ENCODE measurements at regions not wholly inside any gene's neighbourhood (a gene's known extent, or its start where the extent isn't known, plus 50 kb on each side); places are given as distances from the start of the nearest gene placed in this dataset.
"Not testable (repeated sequence)": the region's sequence is repeated elsewhere in the genome, so short reads cannot be mapped to it uniquely, and the experiment has no call there.

DNA sequence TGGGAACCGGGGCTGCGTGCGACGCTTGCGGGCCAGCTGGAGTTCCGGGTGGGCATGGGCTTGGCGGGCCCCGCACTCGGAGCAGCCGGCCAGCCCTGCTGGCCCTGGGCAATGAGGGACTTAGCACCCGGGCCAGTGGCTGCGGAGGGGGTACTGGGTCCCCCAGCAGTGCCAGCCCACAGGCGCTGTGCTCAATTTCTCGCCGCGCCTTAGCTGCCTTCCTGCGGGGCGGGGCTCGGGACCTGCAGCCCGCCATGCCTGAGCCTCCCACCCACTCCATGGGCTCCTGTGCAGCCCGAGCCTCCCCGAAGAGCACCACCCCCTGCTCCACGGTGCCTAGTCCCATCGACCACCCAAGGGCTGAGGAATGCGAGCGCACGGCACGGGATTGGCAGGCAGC, 63.8 kb downstream of the PLXNA1 start:
- not testable (repeated sequence) for DNase-seq (ENCODE audit: low spot score)

GRCh38 chr3:127049393-127049792, 66.5 kb downstream of the PLXNA1 start:
- no peak for DNase-seq (ENCODE audit: low spot score)

GRCh38 chr3:127050733-127051132, 67.8 kb downstream of the PLXNA1 start:
- no peak for DNase-seq (ENCODE audit: low spot score)

GRCh38 chr3:127052121-127052561, 69.2 kb downstream of the PLXNA1 start:
- DNase-seq (ENCODE audit: low spot score): no peak

- DNase-seq (ENCODE audit: low spot score): no peak
Observed at GRCh38 chr3:127053026-127053425, 70.1 kb downstream of the PLXNA1 start.

DNA sequence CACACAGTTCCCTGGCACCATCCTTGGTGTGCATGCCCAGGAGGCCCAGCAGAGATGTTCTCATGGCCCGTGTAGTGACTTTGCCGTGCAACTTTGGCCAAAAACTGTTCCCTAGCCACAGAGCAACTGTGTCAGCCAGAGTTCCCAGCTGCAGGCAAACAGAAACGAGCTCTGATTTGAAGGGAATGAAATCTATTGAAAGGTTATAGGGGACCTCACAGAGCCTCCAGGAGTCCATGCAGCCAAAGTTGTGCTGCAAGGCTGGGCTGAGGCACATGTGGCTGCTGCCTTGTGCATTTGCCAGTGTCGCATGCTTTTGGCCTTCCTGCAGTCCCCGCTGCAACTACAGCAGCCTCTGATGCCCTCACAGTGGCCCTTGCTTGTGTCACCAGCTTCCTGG, 70.5 kb downstream of the PLXNA1 start:
- DNase-seq (ENCODE audit: low spot score): no peak

- no peak for DNase-seq (ENCODE audit: low spot score)
Observed at GRCh38 chr3:127053979-127054378, 71.1 kb downstream of the PLXNA1 start.

DNA sequence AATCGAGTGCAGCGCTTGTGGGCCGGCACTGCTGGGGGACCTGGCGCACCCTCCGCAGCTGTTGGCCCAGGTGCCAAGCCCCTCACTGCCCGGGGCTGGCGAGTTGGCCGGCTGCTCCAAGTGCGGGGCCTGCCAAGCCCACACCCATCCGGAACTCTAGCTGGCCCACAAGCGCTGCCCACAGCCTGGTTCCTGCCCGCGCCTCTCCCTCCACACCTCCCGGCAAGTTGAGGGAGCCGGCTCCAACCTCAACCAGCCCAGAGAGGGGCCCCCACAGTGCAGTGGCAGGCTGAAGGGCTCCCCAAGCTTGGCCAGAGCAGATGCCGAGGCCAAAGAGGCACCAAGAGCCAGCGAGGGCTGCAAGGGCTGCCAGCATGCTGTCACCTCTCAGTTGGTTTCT, 73.4 kb downstream of the PLXNA1 start:
- no peak for DNase-seq (ENCODE audit: low spot score)

GRCh38 chr3:127056976-127057375, 74.1 kb downstream of the PLXNA1 start:
- DNase-seq (ENCODE audit: low spot score): no peak

GRCh38 chr3:127059072-127059471, 76.2 kb downstream of the PLXNA1 start:
- DNase-seq (ENCODE audit: low spot score): no peak

- no peak for DNase-seq (ENCODE audit: low spot score)
Observed at GRCh38 chr3:127061641-127062040, 78.7 kb downstream of the PLXNA1 start.

GRCh38 chr3:127062926-127063325, 80.0 kb downstream of the PLXNA1 start:
- no peak for DNase-seq (ENCODE audit: low spot score)

GRCh38 chr3:127063916-127064315, 81.0 kb downstream of the PLXNA1 start:
- DNase-seq (ENCODE audit: low spot score): no peak

- DNase-seq (ENCODE audit: low spot score): no peak
Observed at GRCh38 chr3:127064391-127065137, 81.6 kb downstream of the PLXNA1 start.

DNA sequence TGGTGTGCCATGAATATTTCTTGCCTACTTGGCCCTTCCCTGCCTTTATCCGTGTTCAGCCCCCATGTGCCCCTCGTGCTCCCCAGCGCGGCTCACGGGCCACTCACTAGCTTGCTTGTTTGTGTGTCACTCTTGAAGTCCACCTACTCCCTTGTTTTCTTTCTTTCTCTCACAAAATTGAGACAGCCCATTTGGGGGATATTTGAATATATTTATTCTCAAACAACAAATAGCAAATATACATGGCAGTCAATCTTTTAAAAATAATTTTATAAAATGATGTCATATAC, 82.2 kb downstream of the PLXNA1 start:
- no peak for DNase-seq (ENCODE audit: low spot score)

DNA sequence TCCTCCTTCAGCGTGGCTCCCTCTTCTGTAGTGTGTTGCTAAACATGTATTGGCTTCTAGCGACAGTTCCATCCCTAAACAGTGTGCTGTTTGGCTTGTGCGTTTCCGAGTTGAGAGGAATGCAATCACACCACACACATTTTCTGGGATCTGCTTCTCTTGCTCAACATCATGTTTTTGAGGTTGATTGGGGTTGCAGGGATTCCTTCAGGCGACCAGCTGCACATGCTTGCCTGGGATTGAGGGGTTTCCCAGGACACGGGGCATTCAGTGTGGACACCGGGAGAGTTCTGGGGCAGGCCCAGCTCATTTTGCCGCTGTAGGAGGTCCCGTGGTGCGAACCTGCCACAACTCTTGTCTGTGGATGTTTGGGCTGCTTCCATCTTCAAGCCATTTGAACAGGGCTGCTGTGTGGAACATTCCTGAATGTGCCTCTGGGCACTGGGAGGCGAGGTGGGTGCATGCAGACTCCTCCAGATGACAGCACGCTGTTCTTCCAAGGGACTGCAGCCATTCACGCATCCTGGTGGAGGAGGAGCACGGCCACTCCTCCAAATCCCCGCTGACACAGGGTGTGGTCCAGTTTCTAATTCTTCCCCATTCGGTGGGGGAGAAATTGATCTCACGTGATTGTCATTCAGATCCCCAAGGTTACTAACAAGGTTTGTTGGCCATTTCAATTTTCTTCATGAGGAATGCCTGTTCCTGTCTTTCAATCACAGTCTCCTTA, 82.8 kb downstream of the PLXNA1 start:
- DNase-seq (ENCODE audit: low spot score): no peak

GRCh38 chr3:127066635-127067034, 83.7 kb downstream of the PLXNA1 start:
- DNase-seq (ENCODE audit: low spot score): no peak

DNA sequence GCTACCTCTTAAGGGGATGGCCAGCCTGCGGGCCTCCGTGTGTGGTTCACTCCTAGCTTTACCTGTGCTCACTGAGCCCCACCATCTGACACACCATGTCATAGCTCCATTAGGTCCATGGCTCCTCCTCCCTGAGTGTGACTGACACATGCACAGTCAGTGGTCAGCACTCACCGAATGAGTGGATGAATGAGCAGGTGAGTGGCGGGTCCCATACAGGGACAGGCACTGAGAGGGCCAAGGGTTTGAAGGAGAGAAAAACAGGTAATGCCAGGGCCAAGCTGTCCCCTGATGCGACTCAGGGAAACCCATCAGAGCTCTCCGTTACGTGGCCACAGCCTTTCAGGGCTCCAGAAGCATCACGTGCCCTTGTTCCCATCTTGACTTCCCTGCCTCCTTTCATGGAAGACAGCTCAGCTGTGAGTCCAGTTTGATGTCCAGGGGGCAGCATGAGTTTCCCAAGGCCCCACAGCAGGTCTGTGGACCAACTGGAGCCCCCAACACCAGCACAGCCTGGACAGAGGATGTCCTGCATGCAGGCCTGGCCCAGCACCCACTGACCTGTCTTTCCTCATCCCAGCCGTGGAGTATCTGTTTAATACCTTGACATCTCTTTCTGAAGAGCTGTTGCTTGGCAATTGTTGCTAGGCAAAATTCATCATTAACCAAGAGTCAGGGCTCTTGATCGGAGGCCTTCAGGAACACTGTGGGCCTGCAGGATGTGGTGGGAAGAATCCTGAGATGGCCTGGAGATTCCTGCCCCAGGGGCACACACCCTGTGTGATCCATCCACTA, 84.4 kb downstream of the PLXNA1 start:
- no peak for DNase-seq (ENCODE audit: low spot score)

GRCh38 chr3:127068111-127068810, 85.3 kb downstream of the PLXNA1 start:
- no peak for DNase-seq (ENCODE audit: low spot score)

GRCh38 chr3:127068871-127069270, 86.0 kb downstream of the PLXNA1 start:
- DNase-seq (ENCODE audit: low spot score): no peak

DNA sequence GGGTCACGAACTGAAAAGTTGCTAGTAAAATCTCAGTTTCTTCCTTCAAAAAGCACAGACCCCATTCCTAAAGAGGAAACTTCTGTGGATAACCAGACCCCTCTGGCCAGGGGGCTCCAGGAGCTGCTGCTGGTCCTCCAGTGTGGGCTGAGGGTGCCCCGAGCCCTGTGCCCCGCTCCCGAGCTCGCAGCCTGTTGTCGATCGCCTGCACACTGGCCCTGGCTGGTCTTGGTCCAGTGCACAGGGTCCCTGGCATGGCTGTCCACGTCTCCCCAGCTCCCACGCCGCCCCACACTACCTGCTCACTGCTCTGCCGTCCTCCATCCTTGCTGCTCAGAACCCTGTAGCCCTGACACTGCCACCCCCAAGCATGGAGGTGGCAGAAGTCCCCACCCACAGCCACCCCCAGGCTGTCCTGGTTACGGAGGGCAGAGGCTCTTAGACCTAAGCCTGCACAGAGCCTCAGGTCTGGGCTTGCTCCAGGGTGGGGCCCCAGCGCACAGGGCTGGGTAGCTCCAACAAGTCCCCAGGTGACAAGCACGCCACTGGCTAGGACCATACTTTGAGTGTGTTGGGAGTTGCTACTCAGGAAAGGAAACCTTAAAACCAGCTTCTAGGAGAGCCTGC, 87.0 kb downstream of the PLXNA1 start:
- no peak for DNase-seq (ENCODE audit: low spot score)

DNA sequence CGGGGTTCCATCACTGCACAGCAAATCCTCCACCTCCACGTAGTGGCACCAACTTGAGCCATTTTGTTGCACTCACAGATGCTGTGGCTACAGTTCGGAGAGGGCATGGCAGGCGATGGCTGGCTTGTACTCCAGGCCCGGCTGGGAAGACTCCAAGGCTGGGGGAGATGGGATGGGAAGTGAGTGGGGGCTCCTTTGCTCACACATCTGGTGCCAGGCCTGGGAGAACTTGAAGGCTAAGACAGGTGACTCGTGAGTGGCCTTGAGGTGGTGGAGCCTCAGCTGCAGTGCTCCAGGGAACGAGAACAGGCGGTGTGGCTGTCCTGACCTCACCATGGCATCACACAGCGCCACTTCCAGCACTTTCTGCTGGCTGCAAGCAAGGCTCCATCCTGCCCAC, 87.9 kb downstream of the PLXNA1 start:
- DNase-seq (ENCODE audit: low spot score): no peak

All from germinal center (tissue), 1 donor.